Transverse colon (tissue), 4 donors: ENCODE measurements at regions not wholly inside any gene's neighbourhood (a gene's known extent, or its start where the extent isn't known, plus 50 kb on each side); places are given as distances from the start of the nearest gene placed in this dataset.

ENCODE experiments used
- DNase-seq: peaks from one replicate; pipeline ENCODE4 v3.0.0-alpha.2; 2019
- H3K27ac ChIP-seq, 4 donors: fragments of 200-600 bp; sonication (generic); 2 replicates each; pipeline ENCODE4 v1.5.1; 2016 to 2018; ENCODE audit warnings: inconsistent platforms in 4 of 4
- H3K27me3 ChIP-seq: fragments of 200-600 bp; sonication (generic); 2 replicates; pipeline ENCODE4 v1.5.1; 2017; ENCODE audit warnings: inconsistent platforms
- H3K36me3 ChIP-seq, 4 donors: fragments of 200-600 bp; sonication (generic); 2 replicates each; pipeline ENCODE4 v1.5.1; 2017 to 2019; ENCODE audit warnings: inconsistent platforms in 4 of 4
- H3K4me1 ChIP-seq, 4 donors: fragments of 200-600 bp; sonication (generic); 2 replicates each; pipeline ENCODE4 v1.5.1; 2017 to 2020; ENCODE audit warnings: inconsistent platforms in 4 of 4
- H3K4me3 ChIP-seq, 4 donors: fragments of 200-600 bp; sonication (generic); 1 replicate in 1 of 4; 2 replicates in 3 of 4; pipeline versions ENCODE4 v1.5.1 to v1.6.1; 2017 to 2019; ENCODE audit warnings: inconsistent platforms in 4 of 4
- H3K9me3 ChIP-seq, 2 donors: fragments of 200-600 bp; sonication (generic); 2 replicates each; pipeline ENCODE4 v1.5.1; 2017 to 2019; ENCODE audit warnings: inconsistent platforms in 2 of 2
- EP300 ChIP-seq: sonication (generic); formaldehyde crosslinking; IDR thresholded peaks from one replicate; pipeline ENCODE4 v1.6.1; 2017; ENCODE audit warnings: antibody characterized with exemption, low read depth
- POLR2A ChIP-seq: fragments of 450-650 bp; IDR thresholded peaks from one replicate; pipeline ENCODE4 v1.6.1; 2016; ENCODE audit warnings: antibody characterized with exemption, mild to moderate bottlenecking, moderate library complexity
- POLR2AphosphoS5 ChIP-seq, 3 donors: sonication (generic); formaldehyde crosslinking; IDR thresholded peaks; one replicate each; pipeline ENCODE4 v1.6.1; 2016; ENCODE audit warnings: antibody characterized with exemption in 3 of 3
- WGBS, 2 donors: methylation state at CpG; one replicate each; pipeline ENCODE4 v1.1.5; 2018; ENCODE audit warnings: low coverage in 1 of 2; 5-methylcytosine and 5-hydroxymethylcytosine counted together
- in situ Hi-C, 4 donors: fragments of 200-750 bp; cut with MboI; loops; one replicate each; pipeline versions ENCODE4 v1.15.0 to v1.15.1; 2017; ENCODE audit warnings: low sequenced_read_pairs in 3 of 4, low pct_ligation_motif_present in 1 of 4, low pct_unique_long_range_greater_than_20kb in 1 of 4
- intact Hi-C: fragments of 100-400 bp; cut with DNase I; formaldehyde crosslinking; loops from one replicate; pipeline ENCODE4 v1.15.1; 2023; ENCODE audit warnings: low total_unique reads
- TF ChIP-seq, protein P1 (sequence below), 5 experiments: fragments of 200-600 bp in 3 of 5; fragments of 450-650 bp in 2 of 5; sonication (generic) in 3 of 5; IDR thresholded peaks; 1 replicate in 2 of 5; 2 replicates in 3 of 5; pipeline ENCODE4 v1.5.1; 2016 to 2017; ENCODE audit warnings: antibody characterized with exemption in 5 of 5, inconsistent platforms in 3 of 5, mild to moderate bottlenecking in 2 of 5, moderate library complexity in 1 of 5

DNA sequence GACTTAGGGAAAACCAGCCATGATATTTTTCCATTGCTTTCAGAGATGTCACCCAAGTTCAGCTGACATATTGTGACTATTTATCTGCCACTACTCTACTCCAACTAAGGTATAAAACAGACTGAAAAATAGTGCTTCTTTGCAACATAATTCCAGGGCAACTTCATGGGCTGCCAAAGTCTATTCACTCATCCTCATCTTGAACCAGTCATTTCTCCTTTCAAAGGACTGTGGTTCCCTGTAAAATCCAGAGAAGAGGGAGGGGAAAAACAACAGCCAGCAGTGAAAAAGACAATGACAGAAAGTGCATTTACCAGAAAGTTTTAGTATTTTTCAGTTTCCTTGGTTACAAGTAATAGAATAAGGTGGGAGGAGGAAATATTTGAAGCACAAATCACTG, 191.1 kb downstream of the EFHB start:
- H3K4me1 ChIP-seq: no peaks in the 10 kb centered on the region
- no peaks in the 10 kb centered on the region for H3K36me3 ChIP-seq
- no peak overlapping the region for H3K27ac ChIP-seq
- no peak for TF ChIP-seq EP300
- no peak for TF ChIP-seq POLR2AphosphoS5 (IDR thresholded peaks at IDR 0.05)
- TF ChIP-seq, protein P1, sequence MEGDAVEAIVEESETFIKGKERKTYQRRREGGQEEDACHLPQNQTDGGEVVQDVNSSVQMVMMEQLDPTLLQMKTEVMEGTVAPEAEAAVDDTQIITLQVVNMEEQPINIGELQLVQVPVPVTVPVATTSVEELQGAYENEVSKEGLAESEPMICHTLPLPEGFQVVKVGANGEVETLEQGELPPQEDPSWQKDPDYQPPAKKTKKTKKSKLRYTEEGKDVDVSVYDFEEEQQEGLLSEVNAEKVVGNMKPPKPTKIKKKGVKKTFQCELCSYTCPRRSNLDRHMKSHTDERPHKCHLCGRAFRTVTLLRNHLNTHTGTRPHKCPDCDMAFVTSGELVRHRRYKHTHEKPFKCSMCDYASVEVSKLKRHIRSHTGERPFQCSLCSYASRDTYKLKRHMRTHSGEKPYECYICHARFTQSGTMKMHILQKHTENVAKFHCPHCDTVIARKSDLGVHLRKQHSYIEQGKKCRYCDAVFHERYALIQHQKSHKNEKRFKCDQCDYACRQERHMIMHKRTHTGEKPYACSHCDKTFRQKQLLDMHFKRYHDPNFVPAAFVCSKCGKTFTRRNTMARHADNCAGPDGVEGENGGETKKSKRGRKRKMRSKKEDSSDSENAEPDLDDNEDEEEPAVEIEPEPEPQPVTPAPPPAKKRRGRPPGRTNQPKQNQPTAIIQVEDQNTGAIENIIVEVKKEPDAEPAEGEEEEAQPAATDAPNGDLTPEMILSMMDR (IDR thresholded peaks at IDR 0.05): no peak
- TF ChIP-seq POLR2A: no peak
- in situ Hi-C loops (no loop called here), intact Hi-C loops (no loop called here)
- H3K9me3 ChIP-seq: no peaks in the 10 kb centered on the region
- H3K27me3 ChIP-seq: no peaks in the 10 kb centered on the region
- H3K4me3 ChIP-seq: no peak overlapping the region
- DNase-seq: no peak

DNA sequence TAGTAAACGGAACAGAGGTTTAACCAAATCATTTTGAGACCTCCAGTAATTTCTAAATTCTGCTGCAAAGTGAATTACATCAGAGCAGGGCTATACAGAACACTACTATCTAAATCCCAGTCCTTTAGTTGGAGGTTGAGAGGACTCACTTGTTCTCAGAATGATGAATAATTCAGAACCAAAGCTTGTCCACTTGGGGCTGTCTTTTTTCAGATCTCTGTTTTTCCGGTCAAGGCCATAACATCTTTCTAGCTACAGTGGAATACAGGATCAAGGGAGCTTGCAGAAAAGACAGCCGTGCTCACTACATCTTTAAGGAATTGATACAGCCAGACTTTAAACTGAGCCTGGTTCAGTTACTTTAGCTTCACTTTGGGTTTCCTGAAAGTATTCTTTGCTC, 194.5 kb downstream of the EFHB start:
- no peaks in the 10 kb centered on the region for H3K36me3 ChIP-seq
- intact Hi-C loops: loop anchor here (1.0 kb wide), 1 partner anchor 44 kb away; no protein-coding TSS in a partner anchor
- no peaks in the 10 kb centered on the region for H3K27me3 ChIP-seq
- H3K4me3 ChIP-seq: no peak overlapping the region
- no peak overlapping the region for H3K27ac ChIP-seq
- in situ Hi-C loops: no loop called here
- H3K4me1 ChIP-seq: peaks cover 0 to 7% (median 0%) of the 10 kb centered on the region in 4 donors
- TF ChIP-seq, protein P1 (IDR thresholded peaks at IDR 0.05): no peak
- no peak for TF ChIP-seq POLR2A
- DNase-seq: no peak
- WGBS, 2 donors: 68 to 81% methylated on average over 3 of the region's 3 CpGs
- H3K9me3 ChIP-seq: no peaks in the 10 kb centered on the region

DNA sequence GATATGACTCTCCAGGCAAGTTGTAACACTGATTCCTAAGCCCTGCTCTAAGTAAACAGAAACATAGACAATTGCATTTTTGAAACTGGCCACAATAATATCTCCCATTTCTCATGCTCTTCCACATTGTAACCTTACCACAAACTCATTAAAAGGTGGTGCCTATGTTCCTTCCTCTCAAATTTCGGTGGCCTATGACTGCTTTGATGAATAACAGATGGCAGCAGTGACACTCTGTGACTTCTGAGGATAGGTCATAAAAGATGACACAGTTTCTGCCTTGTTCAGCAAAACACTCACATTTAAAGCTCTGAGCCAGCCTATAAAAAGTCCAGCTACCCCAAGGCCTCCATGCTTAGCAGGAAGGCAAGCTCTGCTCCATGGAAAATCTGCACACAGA, 195.2 kb downstream of the EFHB start:
- intact Hi-C loops: loop anchor here (1.0 kb wide), 1 partner anchor 44 kb away; no protein-coding TSS in a partner anchor
- in situ Hi-C loops: no loop called here

DNA sequence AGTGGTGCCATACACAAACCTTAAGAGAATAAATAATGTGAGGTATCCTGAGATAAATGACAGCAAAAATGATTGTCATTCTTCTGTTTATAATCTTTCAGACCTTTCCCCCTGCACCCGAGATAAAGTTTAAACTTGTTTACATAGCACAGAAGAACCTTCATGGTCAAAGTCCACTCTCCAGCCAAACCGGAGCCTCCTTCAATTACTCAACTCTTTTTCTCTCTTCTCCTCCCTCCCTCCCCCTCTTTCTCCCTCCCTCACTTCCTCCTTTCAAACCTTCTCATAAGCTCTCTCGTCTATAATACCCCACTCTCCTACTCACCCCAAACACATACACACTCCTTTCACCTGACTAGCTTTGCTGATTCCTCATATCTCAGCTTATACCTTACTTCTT, 198.9 kb downstream of the EFHB start:
- in situ Hi-C loops (no loop called here), intact Hi-C loops (no loop called here)
- no peak for TF ChIP-seq EP300
- TF ChIP-seq, protein P1 (IDR thresholded peaks at IDR 0.05): no peak
- TF ChIP-seq POLR2A: no peak
- no peak for TF ChIP-seq POLR2AphosphoS5 (IDR thresholded peaks at IDR 0.05)
- Histone ChIP-seq H3K4me1 (peaks cover 0 to 7% (median 0%) of the 10 kb centered on the region in 4 donors), H3K9me3 (no peaks in the 10 kb centered on the region), H3K27ac (no peak overlapping the region), H3K4me3 (no peak overlapping the region), H3K36me3 (no peaks in the 10 kb centered on the region), H3K27me3 (no peaks in the 10 kb centered on the region)
- DNase-seq: no peak
- WGBS, 2 donors: 20 to 21% methylated on average over 3 of the region's 3 CpGs

More for the DNA sequence above, 195.2 kb downstream of the EFHB start:
- Histone ChIP-seq H3K27me3 (no peaks in the 10 kb centered on the region), H3K4me3 (no peak overlapping the region), H3K27ac (no peak overlapping the region), H3K9me3 (no peaks in the 10 kb centered on the region), H3K4me1 (peaks cover 0 to 7% (median 0%) of the 10 kb centered on the region in 4 donors), H3K36me3 (no peaks in the 10 kb centered on the region)
- no peak for DNase-seq
- 42 to 50% methylated on average over 1 of the region's 1 CpG for WGBS, 2 donors
- TF ChIP-seq POLR2A (no peak), POLR2AphosphoS5 (IDR thresholded peaks at IDR 0.05) (no peak), EP300 (no peak)
- TF ChIP-seq, protein P1 (IDR thresholded peaks at IDR 0.05): no peak
